ENCODE measurements at regions not wholly inside any gene's neighbourhood (a gene's known extent, or its start where the extent isn't known, plus 50 kb on each side); places are given as distances from the start of the nearest gene placed in this dataset.
"Not testable (repeated sequence)": the region's sequence is repeated elsewhere in the genome, so short reads cannot be mapped to it uniquely, and the experiment has no call there.

DNA sequence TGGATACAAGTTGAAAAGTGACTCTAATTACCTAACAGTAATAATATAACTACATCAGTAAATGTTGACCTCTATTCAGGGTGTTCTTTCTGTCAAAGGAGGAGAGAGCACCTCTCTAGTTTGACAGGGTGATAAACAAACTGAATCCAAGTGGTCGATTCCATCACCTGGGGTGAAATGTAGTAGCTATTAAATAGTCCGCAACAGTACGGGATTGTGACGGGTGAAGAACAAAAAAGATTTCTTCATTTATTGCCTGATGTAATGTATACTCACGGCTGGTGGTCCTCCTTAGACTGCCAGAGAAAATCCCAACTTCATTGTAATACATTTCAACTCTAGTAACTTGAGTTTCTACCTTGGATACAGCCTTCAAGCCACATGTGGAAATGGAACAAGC, 292.5 kb upstream of the CELF2 start:
- DNase-seq = no peak

DNA sequence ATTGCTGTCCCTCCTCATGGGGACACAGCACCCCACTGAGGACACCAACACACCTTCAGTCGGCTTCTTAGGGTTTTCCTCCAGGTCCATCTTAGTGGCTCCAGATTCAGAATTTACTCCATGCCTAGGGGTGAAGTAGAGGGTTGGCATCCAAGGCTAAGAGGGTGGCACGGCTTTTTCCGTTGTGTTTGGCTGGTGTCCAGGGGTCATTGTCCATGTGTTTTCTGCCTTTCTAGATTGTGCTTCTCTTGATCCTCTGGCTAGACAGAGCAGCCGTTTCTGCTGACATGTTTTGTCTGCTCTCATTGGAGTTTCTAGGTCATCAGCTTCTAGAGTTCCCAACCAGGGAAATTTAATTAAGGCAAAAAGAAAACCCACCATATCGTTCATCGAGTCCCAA, 291.6 kb upstream of the CELF2 start:
- DNase-seq = no peak

DNA sequence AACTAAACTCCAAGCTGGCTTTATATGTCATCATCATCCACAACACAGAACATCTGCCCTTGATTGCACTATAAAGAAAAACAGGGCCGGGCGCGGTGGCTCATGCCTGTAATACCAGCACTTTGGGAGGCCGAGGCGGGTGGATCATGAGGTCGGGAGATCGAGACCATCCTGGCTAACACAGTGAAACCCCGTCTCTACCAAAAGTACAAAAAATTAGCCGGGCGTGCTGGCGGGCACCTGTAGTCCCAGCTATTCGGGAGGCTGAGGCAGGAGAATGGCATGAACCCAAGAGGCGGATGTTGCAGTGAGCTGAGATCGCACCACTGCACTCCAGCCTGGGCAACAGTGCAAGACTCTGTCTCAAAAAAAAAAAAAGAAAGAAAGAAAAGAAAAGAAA, 290.3 kb upstream of the CELF2 start:
- DNase-seq = not testable (repeated sequence)

DNA sequence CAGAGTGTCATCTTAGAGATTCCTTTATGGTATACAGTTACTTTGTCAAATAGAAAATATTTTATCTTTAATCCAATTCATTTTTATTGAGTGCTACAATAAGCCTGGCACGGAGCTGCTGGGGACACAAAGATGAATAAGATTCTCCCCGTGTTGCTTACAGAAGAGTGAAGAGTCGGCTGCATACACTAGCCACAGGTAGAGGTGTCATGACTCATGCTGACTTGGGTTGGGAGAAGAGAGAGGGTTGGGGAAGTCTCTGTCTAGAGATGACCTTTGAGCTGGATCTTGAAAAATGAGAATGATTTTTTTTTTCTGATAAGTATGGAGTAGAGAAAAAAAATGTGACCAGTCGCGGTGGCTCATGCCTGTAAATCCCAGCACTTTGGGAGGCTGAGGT, 289.9 kb upstream of the CELF2 start:
- no peak for DNase-seq

DNA sequence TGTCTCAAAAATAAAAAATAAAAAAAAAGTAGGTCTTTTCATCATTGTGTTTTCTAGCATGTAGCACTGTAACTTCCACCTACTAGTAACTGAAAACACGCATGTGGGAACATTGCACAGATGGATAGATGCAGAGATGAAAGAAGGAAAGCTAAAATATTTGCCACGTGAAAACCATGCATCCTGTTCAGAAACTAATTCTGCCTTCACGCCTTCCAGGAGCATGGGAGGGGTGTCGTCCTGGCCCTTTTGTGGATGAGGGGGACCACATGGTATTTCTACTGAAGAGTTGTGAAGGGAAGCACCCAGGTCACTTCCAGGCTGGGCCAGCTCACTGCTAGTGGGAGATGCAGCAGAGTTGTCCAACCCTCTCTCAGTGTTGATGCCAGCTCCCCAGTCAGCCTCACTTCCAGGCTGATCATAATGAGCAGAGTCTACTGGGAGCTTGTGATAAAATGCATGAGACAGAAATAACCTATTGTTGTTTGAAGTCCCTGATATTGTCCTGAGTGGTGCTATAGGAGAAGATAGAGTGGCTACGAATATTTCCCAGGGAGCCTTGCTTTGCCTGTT, 287.1 kb upstream of the CELF2 start:
- DNase-seq = no peak

DNA sequence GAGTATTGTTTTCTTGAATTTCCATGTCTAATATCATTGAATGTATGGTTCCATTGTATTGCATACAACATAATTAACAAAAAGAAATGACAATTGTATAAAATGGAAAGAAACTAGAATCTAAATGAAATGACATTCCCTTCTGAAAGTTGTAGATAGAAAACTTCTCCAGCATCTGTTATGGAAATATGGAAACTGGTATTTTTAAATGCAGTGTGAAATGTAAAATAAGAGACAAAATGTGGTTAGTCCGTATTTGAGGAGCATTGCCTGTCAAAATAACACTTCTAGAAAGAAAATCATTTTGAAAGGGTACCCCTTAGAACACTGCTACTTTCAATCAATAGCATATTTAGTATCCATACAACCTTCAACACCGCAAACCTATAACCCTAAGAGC, 286.3 kb upstream of the CELF2 start:
- DNase-seq = no peak

DNA sequence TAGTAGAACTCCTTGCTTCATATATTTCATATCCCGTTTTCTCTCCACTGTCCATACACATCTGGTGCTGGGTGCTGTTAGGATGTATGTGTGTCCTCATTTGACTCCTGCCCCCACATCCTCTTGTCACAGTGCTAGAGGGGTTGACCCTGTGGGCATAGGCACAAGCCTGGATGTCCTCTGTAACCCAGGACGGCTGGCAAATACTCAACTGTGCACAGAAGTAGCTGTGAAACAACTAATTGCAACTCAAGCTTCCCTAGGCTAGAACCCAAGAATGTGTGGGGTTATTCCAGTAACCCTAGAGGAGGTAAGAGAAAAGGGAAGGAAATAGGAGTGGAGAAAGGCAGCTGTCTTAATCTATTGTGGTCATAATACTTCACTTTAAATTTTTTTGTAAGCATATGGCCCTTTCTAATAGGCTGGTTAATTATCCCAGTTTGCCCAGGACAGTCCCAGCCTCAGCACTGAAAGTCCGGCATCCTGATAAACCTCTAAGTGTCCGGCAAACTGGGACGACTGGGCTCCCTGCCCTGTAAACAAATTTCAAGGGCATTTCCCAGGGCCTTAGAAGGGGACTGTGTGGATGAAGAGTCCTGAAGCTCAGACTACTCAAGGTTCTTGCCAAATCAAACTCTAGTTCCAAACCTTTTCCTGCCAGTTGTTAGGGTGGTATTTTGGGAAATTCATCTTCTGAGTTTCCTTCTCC, 283.2 kb upstream of the CELF2 start:
- no peak for DNase-seq

DNA sequence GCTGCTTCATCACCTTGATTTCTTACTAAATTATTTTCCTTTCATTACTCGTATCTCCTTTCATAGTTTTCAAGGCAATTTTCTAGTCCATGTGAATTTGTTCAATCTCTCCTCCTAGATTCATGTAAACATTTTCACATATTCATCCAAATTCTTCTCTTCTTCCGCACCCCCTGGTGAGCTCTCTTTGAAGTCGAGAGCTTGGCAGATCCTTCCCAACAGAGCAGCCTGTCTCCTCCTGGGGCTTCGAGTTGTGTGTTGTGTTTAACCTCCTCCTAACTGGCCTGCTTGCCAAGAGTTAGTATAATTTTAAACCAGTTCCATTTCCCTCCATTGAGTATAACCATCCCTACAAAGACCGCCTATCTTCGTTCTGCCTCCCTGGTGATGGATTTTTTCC, 272.4 kb upstream of the CELF2 start:
- DNase-seq = no peak

DNA sequence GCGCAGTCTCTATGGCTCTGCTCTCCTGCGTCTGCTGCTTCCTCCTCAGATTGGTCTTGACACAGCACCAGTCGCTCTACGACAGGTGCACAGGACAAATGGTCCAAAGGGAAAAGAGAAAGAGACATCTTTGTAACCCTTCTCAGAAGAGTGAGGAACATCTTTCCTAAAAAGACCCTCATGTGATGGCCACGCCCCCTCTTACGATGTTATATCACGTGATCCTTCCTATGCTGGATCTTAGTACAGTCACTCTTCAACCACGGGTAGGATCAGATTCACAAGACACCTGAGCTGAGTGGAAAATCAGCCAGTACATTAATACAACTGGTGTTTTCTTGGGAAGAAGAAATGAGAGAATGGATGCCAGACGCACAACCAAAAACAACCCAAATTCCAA, 262.2 kb upstream of the CELF2 start:
- DNase-seq = no peak

DNA sequence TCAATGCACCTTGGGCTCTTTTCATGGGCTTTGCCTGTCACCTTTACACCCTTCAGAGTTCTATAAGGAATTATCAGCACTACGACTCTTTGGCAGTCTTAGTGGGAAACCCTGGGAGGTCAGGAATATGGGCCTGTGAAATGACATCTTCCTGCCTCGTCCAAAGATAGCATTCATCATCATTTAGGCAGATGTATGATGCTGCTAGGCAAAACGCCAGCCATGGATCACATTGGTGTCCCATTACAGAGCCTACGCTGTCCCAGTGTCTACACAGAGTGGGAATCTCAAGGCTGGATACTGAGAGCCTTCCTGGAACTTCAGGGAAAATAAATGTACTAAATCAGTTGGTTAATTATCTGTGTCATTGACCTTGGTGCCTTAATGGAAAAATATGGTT, 259.4 kb upstream of the CELF2 start:
- no peak for DNase-seq

DNA sequence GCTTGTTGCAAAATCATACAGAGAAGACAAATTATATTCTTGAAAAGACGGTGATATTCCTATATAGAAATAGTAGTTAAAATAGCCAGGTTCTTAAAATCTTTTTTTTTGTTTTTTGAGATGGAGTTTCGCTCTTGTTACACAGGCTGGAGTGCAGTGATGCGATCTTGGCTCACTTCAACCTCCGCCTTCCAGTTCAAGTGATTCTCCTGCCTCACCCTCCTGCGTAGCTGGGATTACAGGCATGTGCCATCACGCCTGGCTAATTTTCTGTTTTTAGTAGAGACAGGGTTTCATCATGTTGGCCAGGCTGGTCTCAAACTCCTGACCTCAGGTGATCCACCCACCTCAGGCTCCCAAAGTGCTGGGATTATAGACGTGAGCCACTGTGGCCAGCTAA, 257.9 kb upstream of the CELF2 start:
- DNase-seq = not testable (repeated sequence)

DNA sequence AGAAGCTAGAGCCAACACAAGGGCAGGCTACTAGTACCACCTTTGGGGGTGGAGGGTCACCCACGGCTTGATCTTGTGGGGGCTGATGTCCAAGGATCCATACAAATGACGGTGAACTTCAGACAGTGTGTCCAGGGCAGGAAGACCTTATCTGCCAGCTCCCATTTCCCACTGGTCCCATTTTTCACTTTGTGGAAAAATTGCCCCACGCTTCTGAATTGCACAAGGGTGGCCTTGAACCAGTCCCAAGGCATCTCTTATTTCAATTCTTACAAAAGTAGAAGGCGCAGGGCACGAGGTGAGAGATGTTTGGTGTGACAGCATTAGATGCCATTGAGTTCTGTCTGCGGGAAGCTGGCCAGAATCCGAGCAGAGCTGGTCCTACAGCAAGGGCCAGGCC, 252.7 kb upstream of the CELF2 start:
- no peak for DNase-seq

DNA sequence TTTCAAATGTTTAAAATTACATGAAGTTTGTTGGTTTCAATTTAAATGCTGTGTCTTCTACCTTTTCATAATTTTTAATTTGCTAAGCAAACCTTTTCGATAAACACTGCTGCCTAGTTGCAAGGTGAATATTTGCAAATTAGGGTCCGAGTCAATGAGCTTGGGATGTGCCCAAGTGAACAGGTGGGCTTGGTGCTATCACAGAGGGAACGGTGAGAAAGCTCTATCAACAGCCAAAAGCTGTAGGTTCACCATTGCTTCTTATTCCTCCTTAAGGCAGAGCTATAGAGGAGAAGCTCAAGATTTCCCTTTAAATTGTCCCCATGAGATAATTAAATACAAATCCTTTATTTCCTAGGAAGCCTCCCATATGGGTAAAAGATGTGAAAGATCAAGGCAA, 245.3 kb upstream of the CELF2 start:
- DNase-seq = no peak

DNA sequence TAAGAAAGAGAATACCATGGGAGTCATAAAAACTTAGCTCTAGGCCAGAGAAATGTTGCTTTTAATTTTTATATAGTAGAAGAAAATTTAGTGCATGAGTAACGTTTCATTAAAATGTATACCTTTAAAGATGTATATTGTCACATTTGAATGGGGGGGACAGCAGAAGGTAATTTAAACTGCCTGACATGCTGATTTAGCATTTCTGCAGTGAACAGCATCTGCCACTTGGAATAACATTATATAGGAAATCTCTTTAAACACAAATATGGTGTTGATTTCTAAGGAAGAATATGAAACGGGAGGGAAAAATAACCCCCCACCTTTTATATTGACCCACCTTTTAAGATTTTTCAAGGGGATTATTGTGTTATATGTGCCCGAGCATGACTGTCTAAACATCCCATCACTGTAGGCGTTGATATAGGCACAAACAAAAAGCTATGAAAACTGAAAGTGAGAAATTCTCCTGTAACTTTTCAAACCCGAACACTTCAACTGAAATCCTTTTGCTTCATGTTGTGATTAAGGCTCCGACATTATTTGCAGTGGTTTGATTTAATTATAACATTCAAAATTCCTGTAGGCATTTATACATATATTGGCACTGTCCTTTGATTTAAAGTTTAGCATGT, 244.7 kb upstream of the CELF2 start:
- DNase-seq = no peak

DNA sequence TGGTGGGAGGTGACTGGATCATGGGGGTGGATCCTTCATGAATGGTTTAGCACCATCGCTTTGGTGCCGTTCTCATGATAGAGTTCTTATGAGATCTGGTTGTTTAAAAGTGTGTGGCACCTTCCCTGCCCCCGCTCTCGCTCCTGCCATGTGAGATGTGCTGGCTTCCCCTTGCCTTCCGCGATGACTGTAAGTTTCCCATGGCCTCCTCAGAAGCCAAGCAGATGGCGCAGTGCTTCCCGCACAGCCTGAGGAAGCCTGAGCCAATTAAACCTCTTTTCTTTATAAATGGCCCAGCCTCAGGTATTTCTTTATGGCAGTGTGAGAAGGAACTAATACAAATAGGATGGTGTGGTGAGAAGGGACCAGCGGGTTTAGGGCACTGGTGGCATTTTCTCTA, 243.3 kb upstream of the CELF2 start:
- DNase-seq = no peak

DNA sequence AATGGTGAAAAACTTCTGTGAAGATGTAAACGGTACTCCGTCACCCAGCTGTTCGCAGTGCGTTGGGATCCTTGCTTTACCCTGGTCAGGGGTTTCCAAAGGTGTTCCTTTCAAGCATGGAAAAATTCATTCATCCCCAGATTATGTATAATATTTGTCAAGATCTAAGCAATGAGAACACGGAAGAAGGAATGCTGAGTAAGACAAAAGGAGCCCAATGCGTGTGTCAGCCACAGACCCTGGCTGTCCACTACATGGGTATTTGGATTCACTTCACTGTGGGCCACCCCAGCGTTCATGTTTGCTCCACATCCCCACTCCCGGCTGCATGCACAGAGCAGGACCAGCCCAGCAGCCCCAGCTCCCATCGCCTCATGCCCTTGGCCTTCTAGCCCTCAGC, 241.3 kb upstream of the CELF2 start:
- DNase-seq = no peak

DNA sequence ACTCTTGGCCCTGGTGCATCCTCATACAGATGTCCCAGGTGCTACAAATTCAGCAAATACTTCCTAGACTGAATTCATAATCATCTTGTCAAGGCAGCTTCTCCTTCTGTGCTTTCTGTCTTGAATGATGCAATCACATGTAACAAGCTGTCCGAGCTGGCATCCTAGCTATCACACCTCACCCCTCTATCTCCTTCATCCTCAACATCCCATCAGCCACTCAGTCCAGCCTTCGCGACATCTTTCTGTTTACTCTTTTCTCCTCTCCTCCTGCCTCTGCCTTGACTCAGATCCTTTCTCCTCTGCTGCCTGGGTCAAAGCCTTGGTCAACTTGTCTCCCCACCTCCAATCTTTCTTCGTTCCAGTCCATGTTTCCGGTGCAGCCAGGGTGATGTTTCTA, 240.4 kb upstream of the CELF2 start:
- DNase-seq = no peak

DNA sequence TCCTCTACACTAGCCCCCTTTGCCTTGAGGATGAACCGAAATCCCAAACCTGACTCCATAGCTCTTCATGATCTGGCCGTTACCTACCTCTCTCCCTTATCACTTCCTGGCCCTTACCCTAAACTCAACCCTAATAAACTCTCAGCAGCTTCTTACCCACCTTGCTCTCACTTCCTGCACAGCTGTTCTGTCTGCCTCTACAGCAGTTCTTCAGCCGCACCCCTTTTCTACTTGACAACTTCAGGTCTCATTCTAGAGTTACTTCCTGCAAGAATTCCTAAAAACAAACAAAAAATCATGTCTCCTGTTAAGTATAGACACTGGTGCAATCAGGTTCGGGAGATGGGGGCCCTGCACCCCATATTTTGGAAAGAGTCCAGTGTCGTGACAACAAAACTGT, 239.9 kb upstream of the CELF2 start:
- DNase-seq = no peak

DNA sequence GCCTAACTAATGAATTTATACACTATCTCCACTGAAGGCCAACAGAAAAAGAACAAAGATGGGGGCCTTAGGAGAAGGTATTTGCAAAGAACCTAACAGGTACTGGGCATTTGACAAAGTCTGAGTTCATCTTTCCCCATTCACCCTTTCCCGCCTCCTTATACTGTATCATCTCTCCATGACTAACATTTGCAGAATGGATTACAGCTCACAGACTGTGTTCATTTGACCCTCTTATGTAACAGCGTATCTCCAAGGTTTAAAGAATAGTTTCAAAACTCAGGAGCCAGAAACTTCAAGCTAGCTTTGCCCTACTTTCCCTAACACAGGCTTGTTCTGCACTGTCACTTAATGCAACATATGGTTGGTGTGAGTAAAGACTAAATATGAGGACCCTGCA, 238.7 kb upstream of the CELF2 start:
- no peak for DNase-seq

DNA sequence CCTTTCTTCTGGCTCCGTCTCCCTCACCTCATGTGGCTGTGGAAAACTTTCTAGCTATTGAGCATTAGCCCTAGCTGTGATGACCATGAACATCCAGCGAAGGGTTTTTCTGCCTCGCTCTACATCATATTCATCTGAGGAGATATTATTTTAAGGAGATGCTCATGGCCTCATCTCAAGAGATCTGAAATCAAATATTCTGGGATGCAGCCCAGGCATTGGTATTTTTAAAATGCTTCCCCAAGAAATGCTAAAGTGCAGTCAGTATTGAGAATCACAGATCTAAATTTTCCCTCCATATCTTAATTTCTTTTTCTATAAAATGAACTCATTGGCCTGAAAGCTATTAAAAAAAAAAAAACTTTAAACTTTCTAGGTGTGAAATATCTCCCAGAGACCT, 238.2 kb upstream of the CELF2 start:
- no peak for DNase-seq

DNA sequence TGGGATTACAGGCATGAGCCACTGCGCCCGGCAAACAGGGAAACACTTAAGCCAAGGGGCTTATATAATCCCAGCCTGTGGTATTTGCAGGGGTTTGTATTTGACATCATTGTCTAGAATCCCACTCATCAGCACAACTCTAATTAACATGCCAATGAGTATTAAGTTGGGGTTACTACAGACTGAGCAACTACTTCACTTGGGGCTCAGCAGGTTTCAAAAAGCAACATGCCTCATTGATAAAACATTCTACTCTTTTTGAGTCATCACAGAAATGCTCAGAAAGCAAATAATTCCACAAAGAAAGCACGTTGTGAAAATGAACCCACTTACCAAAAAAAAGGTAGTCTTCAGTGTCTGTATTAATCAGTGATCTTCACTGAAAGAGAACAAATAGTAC, 236.9 kb upstream of the CELF2 start:
- no peak for DNase-seq

DNA sequence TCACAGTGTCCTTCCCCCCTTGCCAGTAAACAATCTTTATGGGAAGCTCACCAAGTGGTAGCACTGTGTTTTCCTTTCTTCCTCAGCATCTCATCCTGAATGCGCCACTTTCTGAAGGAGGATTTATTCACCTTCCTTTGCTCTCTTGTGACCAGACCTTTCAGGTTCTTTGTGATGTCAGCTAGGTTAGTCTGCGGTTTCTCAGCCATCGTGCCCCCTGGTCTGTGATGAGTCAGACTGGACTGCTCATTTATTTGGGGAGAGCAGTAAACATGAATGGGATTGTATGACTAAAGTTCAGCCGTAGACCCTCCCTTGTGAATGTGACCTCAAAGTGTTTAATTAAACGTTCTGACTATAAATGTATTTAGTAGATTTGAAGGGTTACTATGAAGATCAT, 235.1 kb upstream of the CELF2 start:
- DNase-seq = no peak

DNA sequence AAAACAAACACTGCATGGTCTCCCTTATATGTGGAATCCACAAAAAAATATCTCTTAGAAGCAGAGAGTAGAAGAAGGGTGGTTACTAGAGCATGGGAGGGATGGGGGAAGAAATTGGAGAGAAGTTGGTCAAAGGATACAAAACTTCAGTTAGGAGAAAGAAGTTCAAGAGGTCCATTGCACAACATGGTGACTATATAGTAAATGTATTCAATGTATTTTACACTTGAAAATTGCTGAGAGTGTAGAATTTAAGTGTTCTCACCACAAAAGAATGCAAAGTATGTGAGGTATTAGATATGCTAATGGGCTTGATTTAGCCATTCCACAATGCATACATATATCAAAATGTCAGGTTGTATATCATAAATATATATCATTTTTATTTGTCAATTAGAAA, 232.0 kb upstream of the CELF2 start:
- DNase-seq = no peak

DNA sequence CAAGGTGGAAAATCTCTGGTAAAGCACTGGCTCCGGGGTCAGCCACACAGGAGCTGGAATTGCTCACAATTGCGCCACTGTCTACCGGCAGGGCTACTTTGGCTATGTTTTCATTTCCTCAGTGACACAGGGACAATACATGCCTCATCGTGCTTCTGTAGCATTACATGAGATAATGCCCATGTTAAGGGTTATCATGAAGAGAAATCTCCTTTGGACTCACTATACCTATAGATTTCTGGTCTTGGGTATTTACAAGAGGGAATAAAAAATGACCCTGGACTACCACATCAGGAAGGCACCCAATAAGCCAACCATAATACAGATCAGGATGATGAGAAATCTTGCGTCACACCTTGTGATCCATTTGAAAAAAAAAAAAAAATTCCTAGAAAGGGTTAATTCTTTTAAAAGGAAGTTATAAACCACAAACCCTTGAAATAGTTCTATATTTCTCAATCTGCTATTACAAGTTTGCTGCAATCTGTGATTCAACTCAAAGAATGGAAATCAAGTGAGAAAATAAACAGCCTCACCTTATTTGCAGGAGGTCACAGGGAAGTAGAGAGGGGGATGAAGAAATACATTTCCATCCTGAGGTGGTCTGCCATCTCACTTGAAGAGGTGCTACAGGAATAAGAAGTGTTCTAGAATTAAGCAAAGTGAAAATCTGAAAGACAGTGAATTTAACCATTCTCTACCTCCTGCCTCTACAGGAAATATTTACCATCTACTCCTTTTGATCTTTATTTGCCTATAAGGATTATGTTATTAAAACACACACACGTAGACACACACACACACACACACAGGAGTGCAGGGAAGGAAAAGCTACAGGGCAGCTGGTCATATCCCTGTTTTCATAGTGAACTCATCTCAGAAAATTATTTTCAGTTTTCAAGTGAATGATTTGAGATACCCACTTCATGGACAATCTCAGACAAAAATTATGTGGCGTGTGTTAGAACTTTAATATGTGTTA, 231.3 kb upstream of the CELF2 start:
- no peak for DNase-seq

All from CD4-positive, alpha-beta T cell treated with Interleukin-17A for 1 hour (primary cell).